HepG2 (cell line): ENCODE measurements at regions not wholly inside any gene's neighbourhood (a gene's known extent, or its start where the extent isn't known, plus 50 kb on each side); places are given as distances from the start of the nearest gene placed in this dataset.

Experiments used
- ATAC-seq: fragments of 200-7000 bp; cut with Tn5 transposase; 3 replicates; pipeline ENCODE4 v1.9.1; 2020; ENCODE audit warnings: mild to moderate bottlenecking, moderate library complexity
- BruUV-seq: library from RNA; stranded (reverse); fragments of 400-500 nt; replicated peaks from 2 replicates; lab custom pipeline; 2021; lab: Mats Ljungman, UMichigan
- CTCF ChIA-PET: fragments of 300-600 bp; formaldehyde crosslinking; extraction: SDS; loops from one replicate; lab custom pipeline; 2021; ENCODE audit warnings: low total read pairs, inconsistent platforms, low intra/inter-chr PET ratio; lab: Yijun Ruan, JAX
- POLR2A ChIA-PET: fragments of 350-600 bp; sonication (Branson Sonifier 250); formaldehyde crosslinking; loops from one replicate; lab custom pipeline; 2020; ENCODE audit warnings: antibody characterized with exemption, inconsistent platforms; lab: Yijun Ruan, JAX
- DNase-seq: peaks from one replicate; pipeline ENCODE4 v3.0.0-alpha.2; 2015; ENCODE audit warnings: low spot score
- FAIRE-seq: peaks from 3 replicates; lab custom pipeline; 2011; peaks lifted over from hg19 to GRCh38; lab: Jason Lieb, UNC
- H2AFZ ChIP-seq: one replicate; pipeline ENCODE4 v1.6.1; 2011; ENCODE audit warnings: low read length, inconsistent platforms
- H3K27ac ChIP-seq: fragments of 300-600 bp; 3 replicates; pipeline ENCODE4 v1.8.0; 2011; ENCODE audit warnings: mixed run types, mild to moderate bottlenecking, mixed read lengths, low read length, inconsistent platforms; ENCODE audit not compliant: insufficient read depth; ENCODE audit errors: extremely low read length
- H3K27me3 ChIP-seq, 2 experiments: fragments of 200-600 bp in 1 of 2; 2 replicates in 1 of 2; 3 replicates in 1 of 2; pipeline versions ENCODE4 v1.6.0 to v1.8.0; 2011; ENCODE audit warnings: low read length in 2 of 2, mild to moderate bottlenecking in 2 of 2, moderate library complexity in 2 of 2, inconsistent platforms in 1 of 2; ENCODE audit not compliant: insufficient read depth in 2 of 2, control insufficient read depth in 1 of 2
- H3K36me3 ChIP-seq, 2 experiments: fragments of 200-600 bp in 1 of 2; replicated peaks in 1 of 2; 2 replicates in 1 of 2; 3 replicates in 1 of 2; pipeline versions ENCODE4 v1.5.1 to v1.8.0; 2011; ENCODE audit warnings: low read length in 2 of 2, inconsistent platforms in 1 of 2; ENCODE audit not compliant: insufficient read depth in 2 of 2, control insufficient read depth in 1 of 2
- H3K4me1 ChIP-seq: 2 replicates; pipeline ENCODE4 v1.5.1; 2012; ENCODE audit warnings: low read length, inconsistent platforms; ENCODE audit not compliant: insufficient read depth
- H3K4me2 ChIP-seq: 2 replicates; pipeline ENCODE4 v1.6.0; 2011; ENCODE audit warnings: low read depth, low read length, inconsistent platforms
- H3K4me3 ChIP-seq, 3 experiments: fragments of 200-600 bp in 1 of 3; sonication (generic), shearing (Covaris generic) in 1 of 3; replicated peaks in 1 of 3; 2 replicates each; pipeline ENCODE4 v1.5.1; 2011 to 2016; ENCODE audit warnings: low read length in 3 of 3, inconsistent platforms in 2 of 3, low read depth in 2 of 3, mild to moderate bottlenecking in 2 of 3, control low read depth in 1 of 3, mixed read lengths in 1 of 3; ENCODE audit not compliant: insufficient read depth in 1 of 3
- H3K79me2 ChIP-seq: one replicate; pipeline ENCODE4 v1.6.1; 2011; ENCODE audit warnings: low read length, inconsistent platforms; ENCODE audit not compliant: insufficient read depth
- H3K9ac ChIP-seq: 2 replicates; pipeline ENCODE4 v1.6.0; 2011; ENCODE audit warnings: mild to moderate bottlenecking, low read depth, low read length, inconsistent platforms; ENCODE audit not compliant: insufficient read depth
- H3K9me3 ChIP-seq: 2 replicates; pipeline ENCODE4 v1.5.1; 2012; ENCODE audit warnings: mild to moderate bottlenecking, low read length
- H4K20me1 ChIP-seq: 2 replicates; pipeline ENCODE4 v1.6.0; 2011; ENCODE audit warnings: inconsistent platforms, mild to moderate bottlenecking, low read length, moderate library complexity; ENCODE audit not compliant: insufficient read depth
- ARNT ChIP-seq: fragments of 450-650 bp; IDR thresholded peaks from 2 replicates; pipeline ENCODE4 v1.6.1; 2017
- FOXO1 ChIP-seq: sonication (generic); formaldehyde crosslinking; IDR thresholded peaks from 2 replicates; pipeline ENCODE4 v1.4.0; 2020; ENCODE audit warnings: missing genetic modification reagents
- JARID2 ChIP-seq: sonication (generic); formaldehyde crosslinking; IDR thresholded peaks from 2 replicates; pipeline ENCODE4 v1.8.1; 2023; ENCODE audit warnings: missing genetic modification reagents, inconsistent platforms; ENCODE audit not compliant: insufficient replicate concordance
- MED13 ChIP-seq: sonication (generic); formaldehyde crosslinking; IDR thresholded peaks from 2 replicates; pipeline ENCODE4 v1.5.0; 2020; ENCODE audit warnings: missing genetic modification reagents
- MEF2D ChIP-seq: sonication (generic); formaldehyde crosslinking; IDR thresholded peaks from 2 replicates; pipeline ENCODE4 v1.5.1; 2020; ENCODE audit warnings: mild to moderate bottlenecking, missing genetic modification reagents
- MTA1 ChIP-seq: sonication (generic); formaldehyde crosslinking; IDR thresholded peaks from 2 replicates; pipeline ENCODE4 v1.4.0; 2020; ENCODE audit warnings: missing genetic modification reagents, mild to moderate bottlenecking, borderline replicate concordance
- NAIF1 ChIP-seq: sonication (generic); formaldehyde crosslinking; IDR thresholded peaks from 2 replicates; pipeline ENCODE4 v1.5.0; 2020; ENCODE audit warnings: mild to moderate bottlenecking, missing genetic modification reagents, borderline replicate concordance
- ZNF782 ChIP-seq: sonication (generic); formaldehyde crosslinking; IDR thresholded peaks from 2 replicates; pipeline ENCODE4 v1.4.0; 2020; ENCODE audit warnings: missing genetic modification reagents, mild to moderate bottlenecking, borderline replicate concordance
- WGBS: methylation state at CpG from one replicate; pipeline ENCODE4 v1.1.6; 2017; ENCODE audit warnings: low lambda C conversion rate; 5-methylcytosine and 5-hydroxymethylcytosine counted together
- in situ Hi-C: cut with HindIII; loops from 2 replicates; pipeline ENCODE4 v1.10.0; 2017; ENCODE audit warnings: low pct_unique_long_range_greater_than_20kb; ENCODE audit not compliant: extremely low pct_ligation_motif_present
- intact Hi-C: fragments of 100-400 bp; cut with micrococcal nuclease; formaldehyde crosslinking; loops from one replicate; pipeline ENCODE4 v1.10.0; 2022; ENCODE audit not compliant: unreplicated experiment
- TF ChIP-seq, protein P1 (sequence below): sonication (generic); formaldehyde crosslinking; IDR thresholded peaks from 2 replicates; pipeline ENCODE4 v1.5.1; 2020; ENCODE audit warnings: mild to moderate bottlenecking, missing genetic modification reagents
- TF ChIP-seq, protein P2 (sequence below): sonication (generic); formaldehyde crosslinking; conservative IDR thresholded peaks from 2 replicates; pipeline ENCODE4 v1.4.0; 2020; ENCODE audit warnings: missing genetic modification reagents
- TF ChIP-seq, protein P3 (sequence below): sonication (generic); formaldehyde crosslinking; IDR thresholded peaks from 2 replicates; pipeline ENCODE4 v1.8.1; 2023; ENCODE audit warnings: mild to moderate bottlenecking, missing genetic modification reagents
- TF ChIP-seq, protein P4 (sequence below): sonication (generic); formaldehyde crosslinking; conservative IDR thresholded peaks from 2 replicates; pipeline ENCODE4 v1.4.0; 2020; ENCODE audit warnings: missing genetic modification reagents
- TF ChIP-seq, protein P5 (sequence below): IDR thresholded peaks from 2 replicates; pipeline ENCODE4 v1.6.1; 2016
- TF ChIP-seq, protein P6 (sequence below): sonication (generic); formaldehyde crosslinking; IDR thresholded peaks from 2 replicates; pipeline ENCODE4 v1.5.0; 2020; ENCODE audit warnings: mild to moderate bottlenecking, missing genetic modification reagents

DNA sequence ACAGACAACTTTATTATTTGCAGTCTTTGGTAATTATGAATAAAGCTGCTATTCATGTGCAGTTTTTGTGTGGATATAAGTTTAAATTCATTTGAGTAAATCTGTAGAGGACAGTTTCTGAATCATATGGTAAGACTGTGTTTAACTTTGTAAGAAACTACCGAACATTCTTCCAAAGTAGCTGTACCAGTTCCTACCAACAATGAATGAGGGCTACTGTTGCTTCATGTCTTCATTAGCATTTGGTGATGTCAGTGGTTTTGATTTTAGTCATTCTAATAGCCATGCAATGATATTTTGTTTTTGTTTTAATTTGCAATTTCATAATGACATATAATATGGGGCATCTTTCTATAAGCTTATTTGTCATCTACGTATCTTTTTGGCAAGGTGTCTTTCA, 501.3 kb upstream of the RORB start:
- in situ Hi-C loops (no loop called here), intact Hi-C loops (no loop called here)
- FAIRE-seq (no peak), ATAC-seq (no peak), DNase-seq (no peak)
- Histone ChIP-seq H3K27me3 (no peaks in the 10 kb centered on the region), H2AFZ (no peak overlapping the region), H3K4me3 (no peak overlapping the region), H4K20me1 (no peaks in the 10 kb centered on the region), H3K9ac (no peak overlapping the region), H3K79me2 (no peaks in the 10 kb centered on the region), H3K36me3 (no peaks in the 10 kb centered on the region), H3K9me3 (no peaks in the 10 kb centered on the region), H3K4me1 (no peaks in the 10 kb centered on the region), H3K27ac (no peak overlapping the region), H3K4me2 (no peak overlapping the region)
- CTCF ChIA-PET, result no interaction called here
- POLR2A ChIA-PET, result no interaction called here
- BruUV-seq, result no TSS peak
- 30% methylated on average over 2 of the region's 2 CpGs for whole genome bisulfite sequencing
- TF ChIP-seq MED13 (CRISPR knock-in tag), result no peak
- TF ChIP-seq, protein P1, sequence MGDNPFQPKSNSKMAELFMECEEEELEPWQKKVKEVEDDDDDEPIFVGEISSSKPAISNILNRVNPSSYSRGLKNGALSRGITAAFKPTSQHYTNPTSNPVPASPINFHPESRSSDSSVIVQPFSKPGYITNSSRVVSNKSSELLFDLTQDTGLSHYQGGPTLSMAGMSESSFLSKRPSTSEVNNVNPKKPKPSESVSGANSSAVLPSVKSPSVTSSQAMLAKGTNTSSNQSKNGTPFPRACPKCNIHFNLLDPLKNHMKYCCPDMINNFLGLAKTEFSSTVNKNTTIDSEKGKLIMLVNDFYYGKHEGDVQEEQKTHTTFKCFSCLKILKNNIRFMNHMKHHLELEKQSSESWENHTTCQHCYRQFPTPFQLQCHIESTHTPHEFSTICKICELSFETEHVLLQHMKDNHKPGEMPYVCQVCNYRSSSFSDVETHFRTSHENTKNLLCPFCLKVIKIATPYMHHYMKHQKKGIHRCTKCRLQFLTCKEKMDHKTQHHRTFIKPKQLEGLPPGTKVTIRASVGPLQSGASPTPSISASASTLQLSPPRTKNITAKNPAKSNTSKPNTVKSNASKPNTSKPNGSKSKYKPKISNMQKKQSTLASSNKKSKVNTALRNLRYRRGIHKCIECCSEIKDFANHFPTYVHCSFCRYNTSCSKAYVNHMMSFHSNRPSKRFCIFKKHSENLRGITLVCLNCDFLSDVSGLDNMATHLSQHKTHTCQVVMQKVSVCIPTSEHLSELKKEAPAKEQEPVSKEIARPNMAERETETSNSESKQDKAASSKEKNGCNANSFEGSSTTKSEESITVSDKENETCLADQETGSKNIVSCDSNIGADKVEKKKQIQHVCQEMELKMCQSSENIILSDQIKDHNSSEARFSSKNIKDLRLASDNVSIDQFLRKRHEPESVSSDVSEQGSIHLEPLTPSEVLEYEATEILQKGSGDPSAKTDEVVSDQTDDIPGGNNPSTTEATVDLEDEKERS (CRISPR knock-in tag), result no peak
- no peak for TF ChIP-seq MTA1 (CRISPR knock-in tag)
- TF ChIP-seq, protein P2, sequence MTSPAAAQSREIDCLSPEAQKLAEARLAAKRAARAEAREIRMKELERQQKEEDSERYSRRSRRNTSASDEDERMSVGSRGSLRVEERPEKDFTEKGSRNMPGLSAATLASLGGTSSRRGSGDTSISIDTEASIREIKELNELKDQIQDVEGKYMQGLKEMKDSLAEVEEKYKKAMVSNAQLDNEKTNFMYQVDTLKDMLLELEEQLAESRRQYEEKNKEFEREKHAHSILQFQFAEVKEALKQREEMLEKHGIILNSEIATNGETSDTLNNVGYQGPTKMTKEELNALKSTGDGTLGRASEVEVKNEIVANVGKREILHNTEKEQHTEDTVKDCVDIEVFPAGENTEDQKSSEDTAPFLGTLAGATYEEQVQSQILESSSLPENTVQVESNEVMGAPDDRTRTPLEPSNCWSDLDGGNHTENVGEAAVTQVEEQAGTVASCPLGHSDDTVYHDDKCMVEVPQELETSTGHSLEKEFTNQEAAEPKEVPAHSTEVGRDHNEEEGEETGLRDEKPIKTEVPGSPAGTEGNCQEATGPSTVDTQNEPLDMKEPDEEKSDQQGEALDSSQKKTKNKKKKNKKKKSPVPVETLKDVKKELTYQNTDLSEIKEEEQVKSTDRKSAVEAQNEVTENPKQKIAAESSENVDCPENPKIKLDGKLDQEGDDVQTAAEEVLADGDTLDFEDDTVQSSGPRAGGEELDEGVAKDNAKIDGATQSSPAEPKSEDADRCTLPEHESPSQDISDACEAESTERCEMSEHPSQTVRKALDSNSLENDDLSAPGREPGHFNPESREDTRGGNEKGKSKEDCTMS (CRISPR knock-in tag), result no peak
- TF ChIP-seq, protein P3, sequence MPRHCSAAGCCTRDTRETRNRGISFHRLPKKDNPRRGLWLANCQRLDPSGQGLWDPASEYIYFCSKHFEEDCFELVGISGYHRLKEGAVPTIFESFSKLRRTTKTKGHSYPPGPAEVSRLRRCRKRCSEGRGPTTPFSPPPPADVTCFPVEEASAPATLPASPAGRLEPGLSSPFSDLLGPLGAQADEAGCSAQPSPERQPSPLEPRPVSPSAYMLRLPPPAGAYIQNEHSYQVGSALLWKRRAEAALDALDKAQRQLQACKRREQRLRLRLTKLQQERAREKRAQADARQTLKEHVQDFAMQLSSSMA (CRISPR knock-in tag), result no peak
- TF ChIP-seq, protein P4, sequence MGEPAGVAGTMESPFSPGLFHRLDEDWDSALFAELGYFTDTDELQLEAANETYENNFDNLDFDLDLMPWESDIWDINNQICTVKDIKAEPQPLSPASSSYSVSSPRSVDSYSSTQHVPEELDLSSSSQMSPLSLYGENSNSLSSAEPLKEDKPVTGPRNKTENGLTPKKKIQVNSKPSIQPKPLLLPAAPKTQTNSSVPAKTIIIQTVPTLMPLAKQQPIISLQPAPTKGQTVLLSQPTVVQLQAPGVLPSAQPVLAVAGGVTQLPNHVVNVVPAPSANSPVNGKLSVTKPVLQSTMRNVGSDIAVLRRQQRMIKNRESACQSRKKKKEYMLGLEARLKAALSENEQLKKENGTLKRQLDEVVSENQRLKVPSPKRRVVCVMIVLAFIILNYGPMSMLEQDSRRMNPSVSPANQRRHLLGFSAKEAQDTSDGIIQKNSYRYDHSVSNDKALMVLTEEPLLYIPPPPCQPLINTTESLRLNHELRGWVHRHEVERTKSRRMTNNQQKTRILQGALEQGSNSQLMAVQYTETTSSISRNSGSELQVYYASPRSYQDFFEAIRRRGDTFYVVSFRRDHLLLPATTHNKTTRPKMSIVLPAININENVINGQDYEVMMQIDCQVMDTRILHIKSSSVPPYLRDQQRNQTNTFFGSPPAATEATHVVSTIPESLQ (CRISPR knock-in tag), result no peak
- TF ChIP-seq ARNT, result no peak
- no peak for TF ChIP-seq FOXO1
- TF ChIP-seq, protein P5, sequence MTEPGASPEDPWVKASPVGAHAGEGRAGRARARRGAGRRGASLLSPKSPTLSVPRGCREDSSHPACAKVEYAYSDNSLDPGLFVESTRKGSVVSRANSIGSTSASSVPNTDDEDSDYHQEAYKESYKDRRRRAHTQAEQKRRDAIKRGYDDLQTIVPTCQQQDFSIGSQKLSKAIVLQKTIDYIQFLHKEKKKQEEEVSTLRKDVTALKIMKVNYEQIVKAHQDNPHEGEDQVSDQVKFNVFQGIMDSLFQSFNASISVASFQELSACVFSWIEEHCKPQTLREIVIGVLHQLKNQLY (CRISPR knock-in tag), result no peak
- TF ChIP-seq, protein P6, sequence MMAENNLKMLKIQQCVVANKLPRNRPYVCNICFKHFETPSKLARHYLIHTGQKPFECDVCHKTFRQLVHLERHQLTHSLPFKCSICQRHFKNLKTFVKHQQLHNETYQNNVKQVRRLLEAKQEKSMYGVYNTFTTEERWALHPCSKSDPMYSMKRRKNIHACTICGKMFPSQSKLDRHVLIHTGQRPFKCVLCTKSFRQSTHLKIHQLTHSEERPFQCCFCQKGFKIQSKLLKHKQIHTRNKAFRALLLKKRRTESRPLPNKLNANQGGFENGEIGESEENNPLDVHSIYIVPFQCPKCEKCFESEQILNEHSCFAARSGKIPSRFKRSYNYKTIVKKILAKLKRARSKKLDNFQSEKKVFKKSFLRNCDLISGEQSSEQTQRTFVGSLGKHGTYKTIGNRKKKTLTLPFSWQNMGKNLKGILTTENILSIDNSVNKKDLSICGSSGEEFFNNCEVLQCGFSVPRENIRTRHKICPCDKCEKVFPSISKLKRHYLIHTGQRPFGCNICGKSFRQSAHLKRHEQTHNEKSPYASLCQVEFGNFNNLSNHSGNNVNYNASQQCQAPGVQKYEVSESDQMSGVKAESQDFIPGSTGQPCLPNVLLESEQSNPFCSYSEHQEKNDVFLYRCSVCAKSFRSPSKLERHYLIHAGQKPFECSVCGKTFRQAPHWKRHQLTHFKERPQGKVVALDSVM (CRISPR knock-in tag), result no peak
- no peak for TF ChIP-seq MEF2D (CRISPR knock-in tag)
- TF ChIP-seq NAIF1 (CRISPR knock-in tag), result no peak
- no peak for TF ChIP-seq ZNF782 (CRISPR knock-in tag)
- TF ChIP-seq JARID2, result no peak
